ENCODE measurements at regions not wholly inside any gene's neighbourhood (a gene's known extent, or its start where the extent isn't known, plus 50 kb on each side); places are given as distances from the start of the nearest gene placed in this dataset.

GRCh38 chr6:22017272-22017671, 279.6 kb downstream of the PRL start:
- TF ChIP-seq CTCF (IDR thresholded peaks at IDR 0.05) (no peak), POLR2A (IDR thresholded peaks at IDR 0.05; ENCODE audit: low read depth) (no peak)

All from esophagus muscularis mucosa (tissue), 3 donors.